Ammon's horn (tissue), 1 donor: ENCODE measurements at regions not wholly inside any gene's neighbourhood (a gene's known extent, or its start where the extent isn't known, plus 50 kb on each side); places are given as distances from the start of the nearest gene placed in this dataset.

Experiments used
- DNase-seq: peaks from one replicate; pipeline ENCODE4 v3.0.0-alpha.2; 2016; ENCODE audit warnings: low spot score

DNA sequence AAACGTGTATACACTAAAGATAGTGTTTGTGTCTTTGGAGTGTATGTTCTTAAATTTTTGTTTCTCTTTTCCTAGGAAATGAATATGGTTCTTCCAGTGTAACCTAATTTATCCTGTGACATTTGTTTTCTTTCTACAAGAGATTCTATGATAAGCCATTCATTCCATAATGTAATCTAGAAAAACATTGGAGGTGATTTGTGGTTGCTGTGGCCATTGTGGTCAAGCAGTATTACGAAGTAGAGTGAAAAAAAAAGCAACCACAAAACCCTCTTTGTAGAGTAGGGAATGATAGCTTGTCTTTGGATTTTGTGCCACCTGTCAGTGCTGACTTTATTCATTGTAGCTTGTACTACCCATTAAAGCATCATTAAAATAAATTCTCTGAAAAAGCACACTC, 1209.6 kb downstream of the ZPLD1 start:
- DNase-seq: no peak

DNA sequence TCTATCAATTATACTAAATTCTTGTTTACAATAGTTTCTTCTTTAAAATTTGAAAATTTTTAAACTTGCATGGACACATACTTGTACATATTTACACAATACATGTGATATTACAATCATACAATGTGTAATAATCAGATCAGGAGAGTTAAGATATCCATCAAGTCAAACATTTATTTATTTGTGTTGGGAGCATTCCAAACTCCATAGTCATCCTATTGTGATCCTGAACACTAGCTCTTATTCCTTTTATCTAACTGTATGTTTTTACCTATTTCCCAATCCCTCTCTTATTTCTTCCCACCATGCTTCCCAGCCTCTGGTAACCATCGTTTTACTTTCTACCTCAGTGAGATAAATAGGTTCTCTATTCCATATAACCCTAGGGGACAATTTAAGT, 1219.2 kb downstream of the ZPLD1 start:
- DNase-seq: no peak

DNA sequence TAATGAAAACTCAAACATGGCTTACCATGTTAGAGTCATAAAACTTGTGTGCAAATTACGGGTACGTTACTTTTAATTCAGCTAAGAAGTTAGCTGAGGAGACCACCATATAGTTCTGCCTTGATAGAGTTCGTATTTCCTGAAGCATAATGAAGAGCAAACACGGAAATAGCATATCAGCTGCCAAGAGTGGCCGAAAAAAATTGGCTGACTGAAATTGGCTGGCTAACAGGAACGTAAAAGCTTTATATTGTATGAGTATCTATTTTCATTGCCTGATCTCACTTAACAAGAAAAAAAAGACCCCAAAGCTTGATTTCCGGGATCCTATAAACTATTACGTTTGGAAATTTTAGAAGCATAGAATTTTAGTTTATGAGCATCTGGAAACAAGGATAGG, 1222.9 kb downstream of the ZPLD1 start:
- no peak for DNase-seq

DNA sequence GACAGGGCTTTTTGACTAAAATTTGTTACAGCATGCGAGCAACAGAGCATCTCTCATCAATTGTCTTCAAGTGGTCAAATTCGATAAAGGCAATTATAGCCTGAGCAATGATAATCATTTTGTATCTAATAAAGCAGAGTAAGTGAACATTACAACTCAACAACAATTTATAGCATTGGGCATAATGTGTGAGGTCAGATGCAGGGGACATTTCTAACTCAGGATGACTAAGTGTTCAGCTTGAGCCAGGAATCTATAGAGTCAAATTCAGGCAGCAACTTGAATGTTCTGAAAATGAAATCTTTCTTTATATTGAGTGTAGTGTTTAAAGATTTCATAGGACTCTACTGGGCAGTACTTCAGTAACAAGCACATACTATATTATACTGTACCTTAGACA, 1226.0 kb downstream of the ZPLD1 start:
- DNase-seq: no peak

DNA sequence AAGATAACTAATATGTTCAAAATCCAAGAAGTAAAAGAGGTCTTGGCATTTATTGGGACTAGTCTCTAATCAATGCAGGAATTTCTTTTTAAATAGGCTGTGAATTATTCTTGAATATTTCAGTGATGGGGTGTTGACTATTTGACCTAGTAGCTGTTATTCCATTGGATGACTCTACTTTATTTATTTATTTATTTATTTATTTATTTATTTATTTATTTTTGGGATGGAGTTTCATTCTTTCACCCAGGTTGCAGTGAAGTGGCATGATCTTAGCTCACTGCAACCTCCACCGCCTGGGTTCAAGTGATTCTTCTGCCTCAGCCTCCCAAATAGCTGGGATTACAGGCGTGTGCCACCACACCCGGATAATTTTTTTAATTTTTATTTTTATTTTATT, 1227.8 kb downstream of the ZPLD1 start:
- no peak for DNase-seq

DNA sequence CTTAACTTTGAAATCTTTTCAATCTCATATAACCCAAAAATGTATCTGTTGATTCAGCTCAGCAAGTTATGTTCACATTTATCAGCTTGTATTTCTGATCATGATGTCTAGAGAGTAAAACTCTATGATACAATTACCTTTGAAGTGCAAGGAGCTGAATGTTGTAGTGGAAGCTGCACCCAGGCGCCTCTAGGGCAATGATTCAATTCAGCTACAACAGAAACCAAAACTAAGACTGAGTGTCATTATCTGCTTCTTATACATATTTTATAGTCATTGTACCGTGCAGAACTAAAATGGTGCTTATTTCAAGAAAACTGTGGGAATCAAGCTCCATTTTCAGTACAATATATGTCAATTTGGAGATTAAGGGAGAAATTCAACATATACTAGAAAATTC, 1237.5 kb downstream of the ZPLD1 start:
- DNase-seq: no peak

DNA sequence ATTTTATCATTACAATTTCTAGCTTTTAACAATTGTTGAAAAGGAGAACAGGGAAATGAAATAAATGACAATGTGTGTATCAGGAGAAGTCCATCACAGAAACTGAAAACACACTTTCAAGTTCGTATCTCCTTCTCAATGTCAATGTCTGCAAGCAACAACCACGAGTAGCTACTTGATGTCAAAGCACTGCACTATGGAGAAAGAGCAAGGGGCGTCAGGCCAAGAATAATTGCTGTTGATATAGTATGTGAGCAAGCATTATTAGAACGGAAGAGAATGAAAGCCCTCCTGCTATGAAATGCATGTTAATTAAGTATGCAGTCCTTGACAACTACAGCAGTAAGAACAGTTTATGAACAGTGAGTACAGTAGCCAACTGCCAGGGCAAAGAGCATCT, 1250.1 kb downstream of the ZPLD1 start:
- no peak for DNase-seq

DNA sequence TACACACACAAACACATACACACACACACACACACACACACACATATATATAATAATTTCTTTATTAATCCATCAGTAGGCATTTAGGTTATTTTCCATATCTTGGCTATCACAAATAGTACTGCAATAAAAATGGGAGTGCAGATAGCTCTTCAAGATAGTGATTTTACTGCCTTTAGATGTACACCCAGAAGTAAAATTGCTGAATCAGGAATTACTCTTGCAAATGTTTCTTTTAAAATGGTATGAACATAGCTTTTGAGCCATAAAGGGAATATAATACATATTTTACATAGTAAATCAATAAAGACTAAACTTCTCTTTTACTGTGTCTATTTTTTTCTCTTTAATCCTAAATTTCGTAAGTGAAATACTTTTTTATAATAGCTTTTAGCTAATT, 1251.1 kb downstream of the ZPLD1 start:
- DNase-seq: no peak

DNA sequence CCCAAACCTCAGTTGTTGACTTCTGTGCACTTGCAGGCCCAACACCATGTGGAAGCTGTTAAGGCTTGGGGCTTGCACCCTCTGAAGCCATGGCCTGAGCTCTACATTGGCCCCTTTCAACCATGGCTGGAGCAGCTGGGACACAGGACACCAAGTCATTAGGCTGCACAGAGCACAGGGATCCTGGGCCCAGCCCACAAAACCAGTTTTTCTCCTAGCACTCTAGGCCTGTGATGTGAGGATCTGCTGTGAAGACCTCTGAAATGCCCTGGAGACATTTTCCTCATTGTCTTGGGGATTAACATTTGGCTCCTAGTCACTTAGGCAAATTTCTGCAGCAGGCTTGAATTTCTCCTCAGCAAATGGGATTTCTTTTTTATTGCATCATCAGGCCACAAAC, 1255.7 kb downstream of the ZPLD1 start:
- DNase-seq: no peak

DNA sequence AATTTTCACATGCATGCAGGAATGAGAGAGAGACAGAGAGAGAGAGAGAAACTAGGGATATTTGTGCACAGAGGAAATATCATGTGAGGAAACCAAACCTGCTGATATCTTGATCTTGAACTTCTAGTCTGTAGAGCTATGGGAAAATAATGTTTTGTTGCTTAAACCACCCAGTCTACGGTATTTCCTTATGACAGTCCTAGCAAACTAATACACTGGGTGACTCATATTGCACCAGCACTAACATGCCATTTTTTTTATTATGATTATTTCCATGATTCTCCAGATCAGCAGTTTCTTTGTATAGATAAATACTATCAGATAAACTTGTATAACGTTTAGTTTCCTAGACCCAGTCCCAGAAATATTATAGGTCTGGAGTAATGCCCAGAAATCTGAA, 1259.0 kb downstream of the ZPLD1 start:
- DNase-seq: no peak

DNA sequence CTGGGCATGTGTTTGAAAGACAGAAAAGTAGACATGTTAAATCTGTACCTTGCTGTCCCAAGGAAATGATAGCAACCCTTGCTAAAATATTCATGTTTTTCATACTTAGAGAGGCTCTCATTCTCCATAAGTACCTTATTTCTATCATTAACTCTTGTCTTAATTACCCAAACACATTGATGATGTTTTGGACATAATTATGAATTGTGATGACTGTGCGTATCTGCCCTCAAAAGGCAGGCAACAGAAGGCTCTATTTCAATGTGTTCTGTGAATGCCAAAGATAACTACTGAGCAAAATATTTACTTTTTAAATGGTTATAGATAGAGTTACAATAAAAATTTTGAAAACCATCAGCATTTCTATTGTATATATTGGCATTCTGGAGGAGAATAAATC, 1263.8 kb downstream of the ZPLD1 start:
- no peak for DNase-seq

DNA sequence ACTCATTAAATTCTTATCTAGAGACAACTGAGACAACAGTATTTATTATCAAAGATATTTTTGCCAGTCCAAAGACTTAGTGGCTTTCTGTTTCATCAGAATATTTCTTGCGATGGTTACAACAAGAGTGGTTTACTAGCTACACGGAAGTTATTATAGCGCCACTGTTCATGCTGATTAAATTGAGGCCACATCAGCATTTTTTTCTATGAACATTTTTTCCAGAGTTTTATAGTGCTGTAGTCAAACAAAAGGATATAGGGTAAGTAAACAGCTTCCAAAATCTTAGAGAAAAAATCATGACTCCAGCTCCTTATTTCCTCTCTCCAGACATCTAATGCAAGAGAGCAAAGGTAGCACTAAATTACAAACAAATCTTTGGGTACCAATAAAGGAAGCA, 1264.4 kb downstream of the ZPLD1 start:
- DNase-seq: no peak

DNA sequence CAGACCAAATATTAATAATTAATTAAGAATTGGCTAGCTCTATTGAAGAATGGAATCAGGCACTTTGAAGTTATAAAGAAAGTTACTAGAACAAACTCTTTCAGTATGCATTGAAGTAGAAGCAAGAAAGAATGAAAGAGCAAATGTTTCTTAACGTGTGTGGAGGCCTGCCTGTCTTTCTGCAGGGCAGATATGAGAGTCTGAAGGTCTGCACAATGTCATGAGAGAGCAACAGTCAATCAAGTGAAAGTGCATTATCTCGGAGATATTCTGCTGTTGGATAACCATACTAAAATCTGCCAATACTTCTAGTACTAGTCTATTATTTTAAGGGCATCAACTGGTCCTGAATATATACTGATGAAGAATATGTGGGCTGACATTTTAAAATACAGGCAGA, 1270.8 kb downstream of the ZPLD1 start:
- no peak for DNase-seq

DNA sequence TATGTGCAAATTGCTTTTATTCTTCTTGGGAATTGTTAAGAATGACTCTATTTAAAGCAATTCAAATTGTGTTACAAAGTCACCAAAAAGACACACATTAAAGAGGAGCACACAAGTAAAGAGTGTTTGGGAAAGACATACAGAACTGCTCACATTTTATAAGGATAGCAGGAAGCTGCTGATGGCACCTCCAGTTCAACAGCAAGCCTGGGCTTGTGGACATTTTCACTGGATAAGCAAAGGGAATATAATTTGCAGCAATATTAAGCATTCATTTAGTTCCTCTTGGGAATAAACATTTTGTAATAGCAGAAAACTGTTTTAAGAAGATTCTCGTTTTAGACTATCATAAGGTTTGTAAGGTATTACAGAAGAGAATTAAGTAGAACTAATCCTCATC, 1271.9 kb downstream of the ZPLD1 start:
- DNase-seq: no peak

DNA sequence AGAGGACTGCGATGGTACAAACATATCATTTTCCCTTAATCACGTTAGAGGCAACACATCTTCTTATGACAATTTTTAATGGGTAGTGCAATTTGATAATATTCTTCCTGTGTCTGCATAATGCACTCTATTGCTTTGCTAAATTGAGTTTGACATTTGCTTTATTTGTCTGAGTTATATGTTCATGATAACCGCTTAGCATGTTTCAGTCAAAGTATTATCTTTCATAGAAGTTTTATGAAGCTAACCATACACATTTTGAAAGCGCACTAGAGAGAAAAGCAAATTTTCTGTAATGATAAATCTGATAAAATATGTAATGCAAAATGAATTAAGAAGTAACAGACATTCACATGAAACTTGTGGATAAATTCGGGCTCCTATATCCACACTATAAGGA, 1276.9 kb downstream of the ZPLD1 start:
- DNase-seq: no peak

DNA sequence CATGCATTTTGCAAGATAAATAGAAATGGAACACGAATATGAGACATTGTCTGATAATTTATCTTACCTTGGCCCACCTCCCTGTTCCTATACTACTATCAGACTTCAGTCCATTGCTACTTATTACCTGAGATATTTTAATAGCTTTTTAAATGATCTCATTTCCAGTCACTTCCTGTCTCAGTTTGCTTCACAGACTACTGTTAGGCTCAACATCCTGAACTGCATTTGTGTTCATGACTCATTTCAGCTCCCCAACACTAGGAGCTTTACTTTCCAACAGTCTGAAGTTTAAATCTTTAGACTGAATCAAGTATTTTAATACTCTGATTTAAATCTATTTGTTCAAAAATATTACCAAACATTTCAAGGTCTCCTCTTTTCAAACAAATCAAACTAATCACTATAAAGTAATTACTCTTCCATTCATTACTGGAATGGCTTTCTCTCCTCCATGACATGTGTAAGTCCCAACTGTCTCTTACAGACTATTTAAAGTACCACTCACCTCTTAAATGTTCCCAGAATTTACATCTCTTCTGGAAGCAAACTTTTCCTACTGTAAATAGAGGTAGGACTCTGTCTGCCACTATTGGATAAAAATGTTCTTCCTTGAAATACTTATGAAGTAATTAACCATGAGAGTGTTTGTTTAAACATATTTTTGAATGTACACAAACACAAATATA, 1277.6 kb downstream of the ZPLD1 start:
- DNase-seq: no peak

DNA sequence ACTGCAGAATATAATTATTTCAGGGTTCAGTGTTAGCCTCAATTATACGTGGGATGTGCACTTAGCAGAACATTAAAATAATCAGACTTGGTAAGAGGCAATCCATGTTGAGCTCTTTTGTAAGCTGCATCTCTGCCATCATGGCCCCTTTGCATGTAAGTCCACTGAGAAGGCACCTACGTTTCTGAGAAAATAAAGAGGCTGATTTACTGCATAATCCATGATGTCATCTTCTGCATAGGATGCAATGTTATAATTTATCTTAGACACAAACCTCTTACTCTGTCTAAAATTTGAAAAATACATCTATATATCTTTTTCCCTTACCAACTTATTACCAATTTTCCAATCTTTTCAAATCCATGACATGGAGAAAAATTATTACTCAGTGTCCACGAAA, 1294.7 kb downstream of the ZPLD1 start:
- DNase-seq: no peak

DNA sequence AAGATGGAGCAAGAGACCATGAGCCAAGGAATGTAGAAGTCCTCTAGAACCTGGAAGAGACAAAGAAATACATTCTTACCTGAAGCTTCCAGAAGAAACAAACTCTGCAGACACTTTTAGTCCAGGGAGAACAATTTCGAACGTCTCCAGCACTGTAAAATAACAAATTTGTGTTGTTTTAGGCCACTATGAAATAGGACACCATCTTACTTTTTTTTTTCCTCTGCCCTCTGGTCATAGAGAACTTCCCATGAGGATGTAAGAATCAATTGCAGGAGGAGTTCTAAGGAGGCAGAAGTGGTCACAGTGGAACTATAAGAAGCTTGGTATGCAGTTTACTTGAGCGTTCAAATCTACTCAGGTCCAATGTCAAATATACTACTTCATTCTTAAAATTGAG, 1295.9 kb downstream of the ZPLD1 start:
- DNase-seq: no peak

DNA sequence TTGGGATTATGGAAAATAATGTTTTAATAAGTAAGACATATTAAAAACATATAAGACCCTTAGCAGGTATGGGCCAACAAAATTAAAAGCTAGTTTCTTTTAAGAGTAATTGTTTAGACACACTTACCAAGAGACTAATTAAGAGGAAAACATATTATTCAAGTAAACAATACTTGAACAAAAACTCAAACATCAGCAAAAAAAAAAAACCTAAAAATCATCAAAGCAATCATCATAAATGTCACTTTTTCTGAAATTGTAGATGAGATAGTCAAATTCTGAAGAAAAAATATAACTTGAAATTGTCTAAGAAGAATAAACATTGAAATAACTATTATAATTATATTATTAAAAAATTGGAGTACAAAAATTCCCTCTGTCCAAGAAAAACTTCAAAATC, 1318.2 kb downstream of the ZPLD1 start:
- no peak for DNase-seq

DNA sequence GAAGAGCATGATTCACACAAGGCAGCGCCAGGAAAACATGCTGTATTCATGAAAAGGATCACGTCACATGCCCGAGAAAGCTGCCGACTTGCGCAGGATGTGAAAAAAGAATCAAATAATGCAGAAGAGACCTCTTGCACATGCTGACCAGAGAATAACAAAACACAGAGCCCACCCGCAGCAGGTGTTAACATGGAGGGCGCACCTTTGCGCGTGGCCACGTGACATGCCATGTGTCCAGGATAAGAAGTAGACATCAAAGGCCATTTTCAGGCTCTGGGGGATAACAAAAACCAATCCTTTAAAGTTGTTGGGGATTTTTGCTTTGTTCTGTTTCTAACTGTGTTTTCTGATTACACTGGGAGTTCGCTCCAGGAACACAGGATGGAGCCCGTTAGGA, 1332.8 kb downstream of the ZPLD1 start:
- no peak for DNase-seq

DNA sequence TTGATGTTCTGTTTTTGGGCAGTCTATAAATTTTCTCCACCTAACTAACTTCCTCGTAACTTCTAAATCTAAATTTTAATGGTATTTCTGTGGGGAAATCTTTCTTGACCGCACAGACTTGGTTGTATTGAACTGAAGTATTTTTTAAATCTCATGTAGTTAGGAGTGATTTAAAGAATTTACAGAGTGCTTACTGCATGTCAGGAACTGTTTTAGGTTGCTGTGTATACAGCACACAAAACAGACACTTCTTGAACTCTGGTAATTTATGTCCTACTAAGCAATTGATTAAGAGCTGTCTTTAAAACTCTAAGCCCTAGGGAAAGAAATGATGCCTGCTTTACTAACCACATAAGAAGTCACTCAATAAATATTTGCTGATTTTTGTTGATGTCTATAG, 1350.2 kb downstream of the ZPLD1 start:
- DNase-seq: no peak

DNA sequence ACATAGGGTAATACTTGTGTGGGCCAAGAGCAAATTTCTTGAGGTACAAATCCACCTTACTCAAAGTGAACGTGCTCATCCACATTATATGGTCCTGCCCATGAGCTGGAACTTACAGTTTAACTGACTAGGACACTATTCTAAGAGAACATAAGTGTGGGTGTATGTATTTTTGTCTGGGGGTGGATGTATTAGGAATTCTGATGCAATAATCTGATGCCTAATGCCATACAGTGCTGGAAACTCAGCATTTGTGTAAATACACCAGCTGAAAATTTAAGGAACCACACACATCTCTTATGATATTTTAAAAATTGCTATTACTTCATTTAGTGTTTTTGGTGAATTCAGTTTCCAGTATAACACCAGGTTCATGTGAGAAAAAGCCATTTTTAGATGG, 1350.7 kb downstream of the ZPLD1 start:
- no peak for DNase-seq

DNA sequence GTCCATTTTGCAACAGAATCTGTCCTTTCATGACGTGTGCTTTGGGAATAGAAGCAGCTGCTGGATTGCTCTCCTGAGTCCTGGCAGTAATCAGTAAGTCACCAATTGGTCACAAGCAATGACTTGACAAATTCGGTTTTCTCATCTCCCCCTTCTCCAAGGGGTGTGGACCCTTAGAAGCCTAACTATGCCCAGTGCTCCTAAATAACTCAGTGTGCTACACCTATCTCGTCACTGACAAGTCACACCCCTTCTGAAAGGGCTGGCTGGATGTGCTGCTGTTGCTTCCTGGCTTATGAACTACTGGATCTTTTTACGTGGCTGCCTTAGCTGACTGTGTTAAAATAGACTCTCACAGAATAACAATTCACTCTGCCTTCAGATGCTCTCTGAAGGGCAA, 1351.5 kb downstream of the ZPLD1 start:
- DNase-seq: no peak

DNA sequence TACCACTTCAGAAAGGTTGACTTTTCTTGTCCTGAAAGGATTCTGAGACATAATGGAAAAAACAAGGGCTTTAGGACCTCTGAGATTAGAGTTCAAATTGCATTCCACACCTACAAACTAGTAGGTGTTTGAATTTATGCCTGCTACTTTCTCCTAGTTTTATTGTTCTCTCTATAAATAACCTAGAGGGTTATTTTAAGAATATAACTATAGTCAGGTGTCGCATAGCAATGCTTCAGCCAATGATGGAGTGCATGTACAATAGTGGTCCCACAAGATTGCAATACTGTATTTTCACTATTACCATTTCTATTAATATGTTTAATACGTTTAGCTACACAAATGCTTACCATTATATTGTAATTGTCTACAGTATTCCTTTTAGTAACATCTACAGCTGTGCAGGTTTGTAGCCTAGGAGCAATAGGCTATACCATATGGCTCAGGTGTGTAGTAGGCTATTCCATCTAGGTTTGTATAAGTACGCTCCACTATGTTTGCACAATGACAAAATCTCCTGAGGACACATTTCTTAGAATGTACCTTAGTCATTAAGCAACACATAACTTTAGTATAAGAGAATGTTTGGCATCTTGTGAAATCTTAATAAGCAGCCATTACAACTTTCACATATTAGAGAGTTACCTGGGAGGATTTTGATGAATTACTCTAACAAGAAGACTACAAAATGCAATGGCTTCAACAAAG, 1352.5 kb downstream of the ZPLD1 start:
- no peak for DNase-seq
